ENCODE measurements at regions not wholly inside any gene's neighbourhood (a gene's known extent, or its start where the extent isn't known, plus 50 kb on each side); places are given as distances from the start of the nearest gene placed in this dataset.

DNA sequence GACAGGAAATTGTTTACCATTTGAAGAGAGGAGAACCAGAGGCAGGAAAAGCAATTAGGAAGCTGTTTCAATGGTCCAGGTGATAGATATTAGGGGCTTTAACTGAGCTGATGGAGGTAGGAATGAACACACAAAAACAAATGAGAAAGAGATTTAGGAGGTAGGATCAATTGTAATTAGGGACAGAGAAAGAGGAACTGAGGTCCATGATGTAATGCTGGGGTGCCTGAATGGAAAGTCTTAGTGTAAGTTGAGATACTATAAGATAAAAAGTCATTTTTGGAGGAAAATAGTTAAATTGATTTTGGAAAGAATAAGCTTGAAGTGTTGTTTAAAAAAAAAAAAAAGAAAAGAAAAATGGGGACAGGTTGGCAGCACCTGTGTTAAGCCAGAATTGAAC is 58.5 kb upstream of the B3GAT2 start (continued):
- TF ChIP-seq ZNF302 (tag by site-specific recombination; IDR thresholded peaks at IDR 0.05; ENCODE audit: low read depth) (no peak), SCRT1 (tag by site-specific recombination; IDR thresholded peaks at IDR 0.05; ENCODE audit: borderline replicate concordance) (no peak), ZSCAN23 (tag by site-specific recombination; IDR thresholded peaks at IDR 0.05) (no peak), ZNF670 (tag by site-specific recombination; IDR thresholded peaks at IDR 0.05; ENCODE audit: low read depth) (no peak), ZNF132 (tag by site-specific recombination; IDR thresholded peaks at IDR 0.05; ENCODE audit: borderline replicate concordance) (no peak), ZNF707 (tag by site-specific recombination; IDR thresholded peaks at IDR 0.05) (no peak)

DNA sequence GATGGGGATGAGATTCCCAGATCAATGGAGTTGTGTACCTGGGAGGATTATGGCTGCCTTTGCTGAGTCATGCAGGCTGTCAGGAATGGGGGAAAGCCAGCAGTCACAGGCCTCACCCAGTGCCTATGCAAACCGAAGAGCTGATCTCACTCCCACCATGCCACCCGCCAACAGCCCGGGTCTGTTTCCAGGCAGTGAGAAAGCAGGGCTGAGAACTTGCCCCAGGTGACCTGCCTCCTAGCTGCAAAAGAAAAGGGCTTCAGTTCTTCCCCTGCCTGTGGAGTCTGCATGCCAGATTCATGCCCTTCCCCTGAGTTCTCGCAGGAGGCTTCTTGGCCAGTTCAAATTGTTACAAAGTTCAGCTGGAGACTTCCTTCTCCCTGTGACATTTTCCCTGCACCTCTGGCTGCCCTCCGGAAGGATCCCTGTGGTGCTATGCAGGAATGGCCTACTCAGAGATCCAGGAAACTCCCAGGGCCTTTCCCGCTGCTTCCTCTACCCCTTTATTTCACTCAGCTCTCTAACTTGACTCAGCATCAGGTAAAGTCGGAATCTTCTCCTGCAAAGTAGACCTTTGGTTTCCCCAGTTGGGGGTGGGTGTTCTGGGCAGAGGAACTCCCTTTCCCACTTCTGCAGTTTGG is 71.5 kb upstream of the B3GAT2 start:
- Histone ChIP-seq H3K4me1 (ENCODE audit: control insufficient read depth, insufficient read depth, low read length) (no peaks in the 10 kb centered on the region), H3K27ac (ENCODE audit: extremely low read depth, low read depth, low read length) (no peak overlapping the region), H3K9me3 (ENCODE audit: control insufficient read depth, insufficient read depth, low read depth, low read length) (no peaks in the 10 kb centered on the region), H3K4me3 (ENCODE audit: low read depth, low read length) (no peak overlapping the region), H3K36me3 (ENCODE audit: control insufficient read depth in 2 of 2, insufficient read depth in 1 of 2, low read length in 2 of 2) (no peaks in the 10 kb centered on the region)
- POLR2A ChIA-PET = no interaction called here
- CTCF ChIA-PET = interaction anchor here (1.0 kb wide), 1 partner anchor 11 kb away, joined by 3 read pairs; no protein-coding TSS in a partner anchor
- TF ChIP-seq ZNF266 (tag by site-specific recombination; IDR thresholded peaks at IDR 0.05; ENCODE audit: low read depth) = no peak
- 0 out of 2 replicates have a peak, but pooled peaks have one; percentile 23 for TF ChIP-seq YY2 (tag by site-specific recombination; IDR thresholded peaks at IDR 0.05)
- TF ChIP-seq ZNF248 (tag by site-specific recombination; IDR thresholded peaks at IDR 0.05) = no peak

DNA sequence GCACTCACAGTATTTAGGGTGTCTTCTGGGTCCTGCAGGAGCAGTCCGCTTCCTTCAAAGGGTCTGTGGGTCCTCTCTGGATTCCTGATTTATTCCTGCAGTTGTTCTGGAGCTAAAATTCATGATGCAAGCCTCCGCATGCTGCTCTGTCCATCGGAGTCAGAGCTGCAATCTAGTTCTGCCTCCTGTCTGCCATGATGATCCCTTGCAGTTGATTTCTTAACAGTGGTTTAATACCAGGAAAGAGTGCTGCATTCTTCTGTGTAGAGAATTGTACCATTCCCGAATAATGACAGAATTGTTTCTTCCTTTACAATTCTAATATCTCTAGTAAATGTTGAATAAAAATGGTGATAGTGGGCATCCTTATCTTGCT is 72.0 kb upstream of the B3GAT2 start:
- CTCF ChIA-PET = interaction anchor here (1.0 kb wide), 1 partner anchor 11 kb away, joined by 3 read pairs; no protein-coding TSS in a partner anchor
- Histone ChIP-seq H3K36me3 (ENCODE audit: control insufficient read depth in 2 of 2, insufficient read depth in 1 of 2, low read length in 2 of 2) (no peaks in the 10 kb centered on the region), H3K4me1 (ENCODE audit: control insufficient read depth, insufficient read depth, low read length) (no peaks in the 10 kb centered on the region), H3K4me3 (ENCODE audit: low read depth, low read length) (no peak overlapping the region), H3K27ac (ENCODE audit: extremely low read depth, low read depth, low read length) (no peak overlapping the region), H3K9me3 (ENCODE audit: control insufficient read depth, insufficient read depth, low read depth, low read length) (no peaks in the 10 kb centered on the region)
- POLR2A ChIA-PET = no interaction called here
- TF ChIP-seq KLF16 (tag by site-specific recombination; IDR thresholded peaks at IDR 0.05) = no peak
- TF ChIP-seq ZFP3 (tag by site-specific recombination; IDR thresholded peaks at IDR 0.05; ENCODE audit: low read depth) = no peak
- no peak for TF ChIP-seq ZNF324 (tag by site-specific recombination; IDR thresholded peaks at IDR 0.05)
- TF ChIP-seq ZNF529 (tag by site-specific recombination; IDR thresholded peaks at IDR 0.05; ENCODE audit: insufficient replicate concordance) = no peak
- TF ChIP-seq, protein P1, sequence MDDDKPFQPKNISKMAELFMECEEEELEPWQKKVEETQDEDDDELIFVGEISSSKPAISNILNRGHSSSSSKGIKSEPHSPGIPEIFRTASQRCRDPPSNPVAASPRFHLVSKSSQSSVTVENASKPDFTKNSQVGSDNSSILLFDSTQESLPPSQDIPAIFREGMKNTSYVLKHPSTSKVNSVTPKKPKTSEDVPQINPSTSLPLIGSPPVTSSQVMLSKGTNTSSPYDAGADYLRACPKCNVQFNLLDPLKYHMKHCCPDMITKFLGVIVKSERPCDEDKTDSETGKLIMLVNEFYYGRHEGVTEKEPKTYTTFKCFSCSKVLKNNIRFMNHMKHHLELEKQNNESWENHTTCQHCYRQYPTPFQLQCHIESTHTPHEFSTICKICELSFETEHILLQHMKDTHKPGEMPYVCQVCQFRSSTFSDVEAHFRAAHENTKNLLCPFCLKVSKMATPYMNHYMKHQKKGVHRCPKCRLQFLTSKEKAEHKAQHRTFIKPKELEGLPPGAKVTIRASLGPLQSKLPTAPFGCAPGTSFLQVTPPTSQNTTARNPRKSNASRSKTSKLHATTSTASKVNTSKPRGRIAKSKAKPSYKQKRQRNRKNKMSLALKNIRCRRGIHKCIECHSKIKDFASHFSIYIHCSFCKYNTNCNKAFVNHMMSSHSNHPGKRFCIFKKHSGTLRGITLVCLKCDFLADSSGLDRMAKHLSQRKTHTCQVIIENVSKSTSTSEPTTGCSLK (tag by site-specific recombination; IDR thresholded peaks at IDR 0.05) = no peak
- TF ChIP-seq, protein P2, sequence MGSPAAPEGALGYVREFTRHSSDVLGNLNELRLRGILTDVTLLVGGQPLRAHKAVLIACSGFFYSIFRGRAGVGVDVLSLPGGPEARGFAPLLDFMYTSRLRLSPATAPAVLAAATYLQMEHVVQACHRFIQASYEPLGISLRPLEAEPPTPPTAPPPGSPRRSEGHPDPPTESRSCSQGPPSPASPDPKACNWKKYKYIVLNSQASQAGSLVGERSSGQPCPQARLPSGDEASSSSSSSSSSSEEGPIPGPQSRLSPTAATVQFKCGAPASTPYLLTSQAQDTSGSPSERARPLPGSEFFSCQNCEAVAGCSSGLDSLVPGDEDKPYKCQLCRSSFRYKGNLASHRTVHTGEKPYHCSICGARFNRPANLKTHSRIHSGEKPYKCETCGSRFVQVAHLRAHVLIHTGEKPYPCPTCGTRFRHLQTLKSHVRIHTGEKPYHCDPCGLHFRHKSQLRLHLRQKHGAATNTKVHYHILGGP (tag by site-specific recombination; IDR thresholded peaks at IDR 0.05) = no peak
- TF ChIP-seq, protein P3, sequence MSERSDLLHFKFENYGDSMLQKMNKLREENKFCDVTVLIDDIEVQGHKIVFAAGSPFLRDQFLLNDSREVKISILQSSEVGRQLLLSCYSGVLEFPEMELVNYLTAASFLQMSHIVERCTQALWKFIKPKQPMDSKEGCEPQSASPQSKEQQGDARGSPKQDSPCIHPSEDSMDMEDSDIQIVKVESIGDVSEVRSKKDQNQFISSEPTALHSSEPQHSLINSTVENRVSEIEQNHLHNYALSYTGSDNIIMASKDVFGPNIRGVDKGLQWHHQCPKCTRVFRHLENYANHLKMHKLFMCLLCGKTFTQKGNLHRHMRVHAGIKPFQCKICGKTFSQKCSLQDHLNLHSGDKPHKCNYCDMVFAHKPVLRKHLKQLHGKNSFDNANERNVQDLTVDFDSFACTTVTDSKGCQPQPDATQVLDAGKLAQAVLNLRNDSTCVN (tag by site-specific recombination; optimal IDR thresholded peaks at IDR 0.05) = no peak
- no peak for TF ChIP-seq FEZF1 (tag by site-specific recombination; IDR thresholded peaks at IDR 0.05)
- TF ChIP-seq, protein P4, sequence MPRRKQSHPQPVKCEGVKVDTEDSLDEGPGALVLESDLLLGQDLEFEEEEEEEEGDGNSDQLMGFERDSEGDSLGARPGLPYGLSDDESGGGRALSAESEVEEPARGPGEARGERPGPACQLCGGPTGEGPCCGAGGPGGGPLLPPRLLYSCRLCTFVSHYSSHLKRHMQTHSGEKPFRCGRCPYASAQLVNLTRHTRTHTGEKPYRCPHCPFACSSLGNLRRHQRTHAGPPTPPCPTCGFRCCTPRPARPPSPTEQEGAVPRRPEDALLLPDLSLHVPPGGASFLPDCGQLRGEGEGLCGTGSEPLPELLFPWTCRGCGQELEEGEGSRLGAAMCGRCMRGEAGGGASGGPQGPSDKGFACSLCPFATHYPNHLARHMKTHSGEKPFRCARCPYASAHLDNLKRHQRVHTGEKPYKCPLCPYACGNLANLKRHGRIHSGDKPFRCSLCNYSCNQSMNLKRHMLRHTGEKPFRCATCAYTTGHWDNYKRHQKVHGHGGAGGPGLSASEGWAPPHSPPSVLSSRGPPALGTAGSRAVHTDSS (tag by site-specific recombination; IDR thresholded peaks at IDR 0.05) = no peak
- TF ChIP-seq ZNF416 (tag by site-specific recombination; IDR thresholded peaks at IDR 0.05) = no peak
- no peak for TF ChIP-seq ZNF23 (tag by site-specific recombination; IDR thresholded peaks at IDR 0.05; ENCODE audit: borderline replicate concordance)
- TF ChIP-seq ZNF549 (tag by site-specific recombination; IDR thresholded peaks at IDR 0.05) = no peak
- no peak for TF ChIP-seq ZEB2 (tag by site-specific recombination; IDR thresholded peaks at IDR 0.05)
- TF ChIP-seq GLIS2 (tag by site-specific recombination; IDR thresholded peaks at IDR 0.05) = no peak
- no peak for TF ChIP-seq ZNF302 (tag by site-specific recombination; IDR thresholded peaks at IDR 0.05; ENCODE audit: low read depth)
- no peak for TF ChIP-seq ZNF792 (tag by site-specific recombination; IDR thresholded peaks at IDR 0.05)
- TF ChIP-seq ZFP37 (tag by site-specific recombination; IDR thresholded peaks at IDR 0.05) = no peak
- no peak for TF ChIP-seq ZNF423 (tag by site-specific recombination; IDR thresholded peaks at IDR 0.05)
- TF ChIP-seq ZNF654 (tag by site-specific recombination; IDR thresholded peaks at IDR 0.05; ENCODE audit: low read depth) = no peak
- TF ChIP-seq ZNF274 (IDR thresholded peaks at IDR 0.05; ENCODE audit: low read length) = no peak
- no peak for TF ChIP-seq ZNF274 (tag by site-specific recombination; IDR thresholded peaks at IDR 0.05; ENCODE audit: borderline replicate concordance)

Data from HEK293 (cell line).